Spleen (tissue), 7 donors: ENCODE measurements at regions not wholly inside any gene's neighbourhood (a gene's known extent, or its start where the extent isn't known, plus 50 kb on each side); places are given as distances from the start of the nearest gene placed in this dataset.

Source experiments
- POLR2A ChIP-seq, 3 donors: fragments of 450-650 bp; IDR thresholded peaks; one replicate each; pipeline ENCODE4 v1.5.1; 2017; ENCODE audit warnings: antibody characterized with exemption in 3 of 3, mild to moderate bottlenecking in 1 of 3
- TF ChIP-seq, protein P1 (sequence below), 11 experiments: fragments of 200-600 bp in 7 of 11; fragments of 450-650 bp in 4 of 11; sonication (generic) in 4 of 11; IDR thresholded peaks in 8 of 11; conservative IDR thresholded peaks in 3 of 11; 1 replicate in 7 of 11; 2 replicates in 4 of 11; pipeline versions ENCODE4 v1.4.0 to v1.8.0; 2016 to 2021; ENCODE audit warnings: antibody characterized with exemption in 11 of 11, inconsistent platforms in 4 of 11, mild to moderate bottlenecking in 1 of 11
- donor health status: DM: no; HTN: no; CAD: no; lungs with moderate emphysema.
- donor health status: DM: no; HTN: no; CAD: no.
- donor health status: DM: no; HTN: no; CAD: no.

GRCh38 chr12:34302131-34302885, 280.0 kb downstream of the ALG10 start:
- TF ChIP-seq, protein P1, sequence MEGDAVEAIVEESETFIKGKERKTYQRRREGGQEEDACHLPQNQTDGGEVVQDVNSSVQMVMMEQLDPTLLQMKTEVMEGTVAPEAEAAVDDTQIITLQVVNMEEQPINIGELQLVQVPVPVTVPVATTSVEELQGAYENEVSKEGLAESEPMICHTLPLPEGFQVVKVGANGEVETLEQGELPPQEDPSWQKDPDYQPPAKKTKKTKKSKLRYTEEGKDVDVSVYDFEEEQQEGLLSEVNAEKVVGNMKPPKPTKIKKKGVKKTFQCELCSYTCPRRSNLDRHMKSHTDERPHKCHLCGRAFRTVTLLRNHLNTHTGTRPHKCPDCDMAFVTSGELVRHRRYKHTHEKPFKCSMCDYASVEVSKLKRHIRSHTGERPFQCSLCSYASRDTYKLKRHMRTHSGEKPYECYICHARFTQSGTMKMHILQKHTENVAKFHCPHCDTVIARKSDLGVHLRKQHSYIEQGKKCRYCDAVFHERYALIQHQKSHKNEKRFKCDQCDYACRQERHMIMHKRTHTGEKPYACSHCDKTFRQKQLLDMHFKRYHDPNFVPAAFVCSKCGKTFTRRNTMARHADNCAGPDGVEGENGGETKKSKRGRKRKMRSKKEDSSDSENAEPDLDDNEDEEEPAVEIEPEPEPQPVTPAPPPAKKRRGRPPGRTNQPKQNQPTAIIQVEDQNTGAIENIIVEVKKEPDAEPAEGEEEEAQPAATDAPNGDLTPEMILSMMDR (IDR thresholded peaks at IDR 0.05 in 8 of 11, conservative IDR thresholded peaks at IDR 0.05 in 3 of 11), result no peak
- TF ChIP-seq POLR2A (IDR thresholded peaks at IDR 0.05), result no peak
